ENCODE measurements at regions not wholly inside any gene's neighbourhood (a gene's known extent, or its start where the extent isn't known, plus 50 kb on each side); places are given as distances from the start of the nearest gene placed in this dataset.

GRCh38 chr3:74506246-74506645 is 108.2 kb downstream of the CNTN3 start:
- TF ChIP-seq CTCF (IDR thresholded peaks at IDR 0.05) = no peak

GRCh38 chr3:74501007-74501406 is 113.5 kb downstream of the CNTN3 start:
- intact Hi-C loops (cut with DNase I) = no loop called here
- no peak for DNase-seq
- WGBS, 3 donors = 50 to 56% (median 56%) methylated on average over 6 of the region's 6 CpGs
- Histone ChIP-seq H3K9me3 (no peaks in the 10 kb centered on the region), H3K27me3 (ENCODE audit: insufficient read depth in 3 of 3, low read length in 2 of 3) (no peaks in the 10 kb centered on the region), H3K27ac (no peak overlapping the region), H3K36me3 (ENCODE audit: insufficient read depth in 1 of 2, low read depth in 1 of 2) (no peaks in the 10 kb centered on the region), H3K4me3 (no peak overlapping the region), H3K4me1 (no peaks in the 10 kb centered on the region)
- no peak for TF ChIP-seq CTCF (IDR thresholded peaks at IDR 0.05)
- ATAC-seq = no peak

More at GRCh38 chr3:74506246-74506645, 108.2 kb downstream of the CNTN3 start:
- Histone ChIP-seq H3K4me3 (no peak overlapping the region), H3K27ac (no peak overlapping the region), H3K9me3 (no peaks in the 10 kb centered on the region), H3K4me1 (no peaks in the 10 kb centered on the region), H3K36me3 (ENCODE audit: insufficient read depth in 1 of 2, low read depth in 1 of 2) (no peaks in the 10 kb centered on the region), H3K27me3 (ENCODE audit: insufficient read depth in 3 of 3, low read length in 2 of 3) (no peaks in the 10 kb centered on the region)
- 55 to 63% (median 58%) methylated on average over 1 of the region's 1 CpG for WGBS, 3 donors
- intact Hi-C loops (cut with DNase I) = no loop called here
- ATAC-seq (no peak), DNase-seq (no peak)

- Histone ChIP-seq H3K9me3 (no peaks in the 10 kb centered on the region), H3K27me3 (ENCODE audit: insufficient read depth in 3 of 3, low read length in 2 of 3) (no peaks in the 10 kb centered on the region), H3K27ac (no peak overlapping the region), H3K4me1 (no peaks in the 10 kb centered on the region), H3K4me3 (no peak overlapping the region), H3K36me3 (ENCODE audit: insufficient read depth in 1 of 2, low read depth in 1 of 2) (no peaks in the 10 kb centered on the region)
- no peak for ATAC-seq
- DNase-seq = no peak
- 49 to 64% (median 60%) methylated on average over 5 of the region's 5 CpGs for WGBS, 3 donors
- no peak for TF ChIP-seq CTCF (IDR thresholded peaks at IDR 0.05)
- intact Hi-C loops (cut with DNase I) = no loop called here
These were observed 114.2 kb downstream of the CNTN3 start for GRCh38 chr3:74500257-74500656.

- no peaks in the 10 kb centered on the region for H3K4me1 ChIP-seq
- ATAC-seq (no peak), DNase-seq (no peak)
- H3K9me3 ChIP-seq = no peaks in the 10 kb centered on the region
- H3K4me3 ChIP-seq = no peak overlapping the region
- no peaks in the 10 kb centered on the region for H3K27me3 ChIP-seq (ENCODE audit: insufficient read depth in 3 of 3, low read length in 2 of 3)
- no peaks in the 10 kb centered on the region for H3K36me3 ChIP-seq (ENCODE audit: insufficient read depth in 1 of 2, low read depth in 1 of 2)
- intact Hi-C loops (cut with DNase I) = no loop called here
- H3K27ac ChIP-seq = no peak overlapping the region
- TF ChIP-seq CTCF (IDR thresholded peaks at IDR 0.05) = no peak
- 46 to 61% (median 56%) methylated on average over 1 of the region's 1 CpG for WGBS, 3 donors
These were observed 122.6 kb downstream of the CNTN3 start for GRCh38 chr3:74491874-74492273.

- DNase-seq (no peak), ATAC-seq (no peak)
- H3K36me3 ChIP-seq (ENCODE audit: insufficient read depth in 1 of 2, low read depth in 1 of 2) = no peaks in the 10 kb centered on the region
- peaks cover 2% of the 10 kb centered on the region for H3K9me3 ChIP-seq
- 27 to 42% (median 40%) methylated on average over 3 of the region's 3 CpGs for WGBS, 3 donors
- no peaks in the 10 kb centered on the region for H3K4me1 ChIP-seq
- no peak overlapping the region for H3K4me3 ChIP-seq
- H3K27ac ChIP-seq = no peak overlapping the region
- TF ChIP-seq CTCF (IDR thresholded peaks at IDR 0.05) = no peak
- H3K27me3 ChIP-seq (ENCODE audit: insufficient read depth in 3 of 3, low read length in 2 of 3) = no peaks in the 10 kb centered on the region
- intact Hi-C loops (cut with DNase I) = no loop called here
These were observed 125.2 kb downstream of the CNTN3 start for GRCh38 chr3:74489050-74489792.

All from psoas muscle (tissue), 7 donors.